ENCODE measurements at regions not wholly inside any gene's neighbourhood (a gene's known extent, or its start where the extent isn't known, plus 50 kb on each side); places are given as distances from the start of the nearest gene placed in this dataset.

DNA sequence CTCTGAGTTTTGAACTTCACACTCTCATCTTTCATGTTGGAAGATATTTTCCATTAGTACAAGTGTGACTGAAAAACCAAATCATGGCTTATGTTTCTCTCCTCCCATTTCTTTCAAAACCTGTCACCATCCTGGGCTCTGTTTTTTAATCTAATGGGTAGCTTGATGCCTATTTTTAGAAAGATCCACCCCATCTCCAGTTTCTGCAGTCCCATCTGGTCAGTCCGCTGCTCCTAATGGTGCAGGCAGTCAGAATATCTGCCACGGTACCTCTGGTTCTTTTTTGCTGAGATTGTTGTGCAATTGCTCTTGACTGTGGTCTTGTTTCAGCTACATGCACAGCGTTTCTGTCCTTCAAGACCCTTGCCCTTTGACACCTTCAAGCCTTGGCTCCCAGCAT is 240.9 kb upstream of the CADM2 start:
- TF ChIP-seq RAD21 (IDR thresholded peaks at IDR 0.05; ENCODE audit: low read length) (no peak), NFE2L2 (IDR thresholded peaks at IDR 0.05; ENCODE audit: low read depth, low read length) (no peak), USF2 (IDR thresholded peaks at IDR 0.05; ENCODE audit: low read depth, low read length) (no peak), CTCF (conservative IDR thresholded peaks at IDR 0.05; ENCODE audit: low read depth, low read length) (no peak)
- TF ChIP-seq, protein P1, sequence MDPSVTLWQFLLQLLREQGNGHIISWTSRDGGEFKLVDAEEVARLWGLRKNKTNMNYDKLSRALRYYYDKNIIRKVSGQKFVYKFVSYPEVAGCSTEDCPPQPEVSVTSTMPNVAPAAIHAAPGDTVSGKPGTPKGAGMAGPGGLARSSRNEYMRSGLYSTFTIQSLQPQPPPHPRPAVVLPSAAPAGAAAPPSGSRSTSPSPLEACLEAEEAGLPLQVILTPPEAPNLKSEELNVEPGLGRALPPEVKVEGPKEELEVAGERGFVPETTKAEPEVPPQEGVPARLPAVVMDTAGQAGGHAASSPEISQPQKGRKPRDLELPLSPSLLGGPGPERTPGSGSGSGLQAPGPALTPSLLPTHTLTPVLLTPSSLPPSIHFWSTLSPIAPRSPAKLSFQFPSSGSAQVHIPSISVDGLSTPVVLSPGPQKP (IDR thresholded peaks at IDR 0.05; ENCODE audit: borderline replicate concordance, low read depth, low read length), result no peak

Data from IMR-90 (cell line).